WERI-Rb-1 (cell line): ENCODE measurements at regions not wholly inside any gene's neighbourhood (a gene's known extent, or its start where the extent isn't known, plus 50 kb on each side); places are given as distances from the start of the nearest gene placed in this dataset.

Source experiments
- DNase-seq: peaks from one replicate; pipeline ENCODE4 v3.0.0-alpha.2; 2020
- H3K27ac ChIP-seq: fragments of 250-450 bp; sonication (Bioruptor Pico); 2 replicates; pipeline ENCODE4 v1.5.1; 2020; ENCODE audit warnings: mild to moderate bottlenecking, moderate library complexity
- H3K27me3 ChIP-seq: fragments of 250-450 bp; sonication (Bioruptor Pico); 2 replicates; pipeline ENCODE4 v1.5.1; 2021; ENCODE audit warnings: mild to moderate bottlenecking, low read depth, moderate library complexity; ENCODE audit not compliant: insufficient read depth, severe bottlenecking
- H3K36me3 ChIP-seq: fragments of 250-450 bp; sonication (Bioruptor Pico); 2 replicates; pipeline ENCODE4 v1.5.1; 2020; ENCODE audit warnings: mild to moderate bottlenecking, moderate library complexity
- H3K4me3 ChIP-seq: 2 replicates; pipeline ENCODE4 v1.5.1; 2011; ENCODE audit warnings: low read depth, mild to moderate bottlenecking, control low read depth, low read length
- H3K9me3 ChIP-seq: fragments of 250-450 bp; sonication (Bioruptor Pico); 2 replicates; pipeline ENCODE4 v1.5.1; 2021; ENCODE audit warnings: mild to moderate bottlenecking, moderate library complexity; ENCODE audit not compliant: severe bottlenecking
- TF ChIP-seq, protein P1 (sequence below): IDR thresholded peaks from 2 replicates; pipeline ENCODE4 v1.5.1; 2011; ENCODE audit warnings: low read depth, mild to moderate bottlenecking, control low read depth, inconsistent platforms, low read length

DNA sequence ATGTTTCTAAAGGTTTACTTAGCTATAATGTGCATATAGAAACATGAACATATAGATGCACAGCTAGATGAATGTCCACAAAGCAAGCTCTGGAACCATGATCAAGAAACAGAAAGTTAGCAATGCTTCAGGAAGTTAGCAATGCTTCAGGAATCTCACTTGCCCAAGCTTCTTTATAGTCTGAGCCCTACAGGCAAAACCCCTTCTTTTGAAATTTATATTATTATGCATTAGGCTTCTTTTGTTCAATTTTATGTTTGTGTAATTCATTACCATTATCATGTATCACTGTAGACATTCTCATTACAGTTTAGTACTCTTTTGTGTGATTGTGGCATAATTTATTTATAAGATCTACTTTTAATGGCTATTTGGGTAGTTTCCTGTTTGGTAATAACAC is 286.4 kb upstream of the BCHE start:
- H3K27me3 ChIP-seq, result no peaks in the 10 kb centered on the region
- H3K4me3 ChIP-seq, result no peak overlapping the region
- H3K36me3 ChIP-seq, result no peaks in the 10 kb centered on the region
- TF ChIP-seq, protein P1, sequence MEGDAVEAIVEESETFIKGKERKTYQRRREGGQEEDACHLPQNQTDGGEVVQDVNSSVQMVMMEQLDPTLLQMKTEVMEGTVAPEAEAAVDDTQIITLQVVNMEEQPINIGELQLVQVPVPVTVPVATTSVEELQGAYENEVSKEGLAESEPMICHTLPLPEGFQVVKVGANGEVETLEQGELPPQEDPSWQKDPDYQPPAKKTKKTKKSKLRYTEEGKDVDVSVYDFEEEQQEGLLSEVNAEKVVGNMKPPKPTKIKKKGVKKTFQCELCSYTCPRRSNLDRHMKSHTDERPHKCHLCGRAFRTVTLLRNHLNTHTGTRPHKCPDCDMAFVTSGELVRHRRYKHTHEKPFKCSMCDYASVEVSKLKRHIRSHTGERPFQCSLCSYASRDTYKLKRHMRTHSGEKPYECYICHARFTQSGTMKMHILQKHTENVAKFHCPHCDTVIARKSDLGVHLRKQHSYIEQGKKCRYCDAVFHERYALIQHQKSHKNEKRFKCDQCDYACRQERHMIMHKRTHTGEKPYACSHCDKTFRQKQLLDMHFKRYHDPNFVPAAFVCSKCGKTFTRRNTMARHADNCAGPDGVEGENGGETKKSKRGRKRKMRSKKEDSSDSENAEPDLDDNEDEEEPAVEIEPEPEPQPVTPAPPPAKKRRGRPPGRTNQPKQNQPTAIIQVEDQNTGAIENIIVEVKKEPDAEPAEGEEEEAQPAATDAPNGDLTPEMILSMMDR, result no peak
- no peak overlapping the region for H3K27ac ChIP-seq
- H3K9me3 ChIP-seq, result no peaks in the 10 kb centered on the region
- no peak for DNase-seq

DNA sequence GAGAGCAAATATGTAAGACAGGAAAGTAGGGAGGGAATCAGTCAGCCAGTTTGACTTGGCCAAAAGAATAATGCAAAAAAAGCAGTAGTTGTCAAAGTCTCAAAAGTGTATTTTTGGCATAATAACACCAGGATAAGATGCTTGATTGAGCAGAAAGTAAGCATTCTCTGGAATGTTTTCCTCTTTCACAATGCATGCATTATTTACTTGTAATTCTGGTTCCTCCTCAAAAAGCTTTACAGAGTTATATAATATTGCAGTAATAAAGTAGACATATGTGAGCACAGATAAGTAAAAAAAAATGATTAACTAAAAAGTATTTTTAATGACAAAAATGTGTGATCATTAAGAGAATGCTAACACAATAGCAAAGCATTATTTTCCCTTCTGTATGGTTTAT is 285.9 kb upstream of the BCHE start:
- H3K4me3 ChIP-seq, result no peak overlapping the region
- TF ChIP-seq, protein P1, result no peak
- no peaks in the 10 kb centered on the region for H3K9me3 ChIP-seq
- no peak overlapping the region for H3K27ac ChIP-seq
- no peaks in the 10 kb centered on the region for H3K27me3 ChIP-seq
- no peak for DNase-seq
- no peaks in the 10 kb centered on the region for H3K36me3 ChIP-seq

DNA sequence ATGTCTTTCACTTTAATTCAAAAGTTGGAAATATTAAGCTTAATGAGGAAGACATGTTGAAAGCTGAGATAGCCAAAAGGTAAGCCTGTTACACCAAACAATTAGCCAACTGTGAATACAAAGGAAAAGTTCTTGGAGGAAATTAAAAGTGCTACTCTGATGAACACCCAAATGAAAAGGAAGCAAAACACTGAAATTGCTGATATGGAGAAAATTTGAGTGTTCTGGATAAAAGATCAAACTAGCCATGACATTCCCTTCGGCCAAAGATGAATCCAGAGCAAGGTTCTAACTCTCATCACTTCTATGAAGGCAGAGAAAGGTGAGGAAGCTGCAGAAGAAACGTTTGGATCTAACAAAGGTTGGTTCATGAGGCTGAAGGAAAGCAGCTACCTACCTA is 280.8 kb upstream of the BCHE start:
- Histone ChIP-seq H3K9me3 (no peaks in the 10 kb centered on the region), H3K27me3 (no peaks in the 10 kb centered on the region), H3K27ac (no peak overlapping the region), H3K36me3 (no peaks in the 10 kb centered on the region), H3K4me3 (no peak overlapping the region)
- TF ChIP-seq, protein P1, result no peak
- DNase-seq, result no peak

DNA sequence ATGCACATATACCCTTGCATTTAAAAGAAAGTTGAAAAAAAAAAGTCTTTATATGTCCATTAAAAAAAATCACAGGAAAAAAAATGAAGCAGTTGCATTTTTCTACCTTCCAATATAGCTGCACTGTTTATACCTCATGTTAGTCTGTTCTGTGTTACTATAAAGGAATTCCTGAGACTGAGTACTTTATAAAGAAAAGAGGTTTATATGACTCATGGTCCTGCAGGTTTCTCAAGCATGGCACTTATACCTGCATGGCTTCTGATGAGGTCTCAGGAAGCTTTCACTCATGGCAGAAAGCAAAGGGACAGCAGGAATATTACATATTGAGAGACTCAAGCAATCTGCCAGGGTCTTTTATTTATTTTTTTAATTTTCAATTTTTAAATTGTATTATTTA is 277.2 kb upstream of the BCHE start:
- no peak for DNase-seq
- TF ChIP-seq, protein P1, result no peak
- Histone ChIP-seq H3K27ac (no peak overlapping the region), H3K4me3 (no peak overlapping the region), H3K27me3 (no peaks in the 10 kb centered on the region), H3K9me3 (no peaks in the 10 kb centered on the region), H3K36me3 (no peaks in the 10 kb centered on the region)

DNA sequence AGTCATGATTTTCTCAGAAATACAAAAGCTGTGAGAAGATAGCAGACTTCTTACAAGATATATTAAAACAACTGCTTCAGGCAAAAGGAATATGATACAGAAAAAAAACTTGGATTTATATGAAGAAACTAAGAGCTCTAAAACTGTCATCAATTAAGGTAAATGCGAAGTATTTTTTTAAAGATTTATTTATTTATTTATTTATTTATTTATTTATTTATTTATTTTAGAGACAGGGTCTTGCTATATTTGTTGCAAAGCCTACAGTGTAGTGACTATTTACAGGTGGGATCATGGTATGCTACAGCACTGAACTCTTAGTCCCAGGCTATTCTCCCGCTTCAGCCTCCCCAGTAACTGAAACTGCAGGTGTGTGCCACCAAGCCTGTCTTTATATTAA is 274.3 kb upstream of the BCHE start:
- Histone ChIP-seq H3K27ac (no peak overlapping the region), H3K27me3 (no peaks in the 10 kb centered on the region), H3K4me3 (no peak overlapping the region), H3K9me3 (no peaks in the 10 kb centered on the region), H3K36me3 (no peaks in the 10 kb centered on the region)
- no peak for DNase-seq
- TF ChIP-seq, protein P1, result no peak

DNA sequence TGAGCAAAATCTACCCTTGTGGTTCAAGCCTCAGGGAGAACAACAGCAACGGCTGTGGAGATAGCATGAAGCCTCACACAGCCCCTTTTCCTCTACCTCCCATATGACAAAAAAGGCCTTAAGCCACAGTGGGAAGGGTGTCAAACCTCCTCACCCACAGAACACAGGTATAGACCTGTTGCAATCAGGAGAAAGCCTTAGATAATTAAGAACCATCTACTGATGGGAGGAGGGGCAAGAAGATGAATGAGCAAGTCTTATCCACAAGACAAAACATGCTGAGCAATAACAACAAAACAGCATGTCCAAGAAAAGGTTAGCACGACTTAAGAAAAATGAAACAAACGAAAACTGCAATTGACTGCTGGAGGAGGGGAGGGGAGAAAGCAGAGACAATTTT is 272.9 kb upstream of the BCHE start:
- Histone ChIP-seq H3K4me3 (no peak overlapping the region), H3K36me3 (no peaks in the 10 kb centered on the region), H3K27me3 (no peaks in the 10 kb centered on the region), H3K27ac (no peak overlapping the region), H3K9me3 (no peaks in the 10 kb centered on the region)
- DNase-seq, result no peak
- TF ChIP-seq, protein P1, result no peak
